IPS-NIHi11 (cell line): ENCODE measurements at regions not wholly inside any gene's neighbourhood (a gene's known extent, or its start where the extent isn't known, plus 50 kb on each side); places are given as distances from the start of the nearest gene placed in this dataset.

Experiments used
- DNase-seq: peaks from one replicate; pipeline ENCODE4 v3.0.0; 2012; ENCODE audit warnings: mixed read lengths, low spot score

DNA sequence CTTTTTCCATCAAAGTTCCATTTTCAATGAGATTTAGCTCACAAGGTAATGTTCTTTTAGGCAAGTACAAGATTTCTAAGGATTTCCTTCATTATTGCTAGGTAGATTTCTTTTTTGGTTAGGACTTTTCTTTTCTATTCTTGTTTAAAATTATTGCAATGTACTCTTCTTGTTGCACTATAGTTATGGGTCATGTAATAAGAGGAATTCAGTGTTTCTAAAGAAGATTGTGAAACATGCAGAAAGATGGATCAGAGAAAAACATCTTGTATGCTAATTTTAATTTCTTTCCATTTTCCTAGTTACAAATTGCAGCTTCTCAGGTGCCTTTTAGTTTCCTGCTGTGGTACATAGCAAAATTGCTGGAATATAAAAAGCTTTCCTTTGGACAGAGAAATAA lies 56.1 kb downstream of the BTG1 start:
- DNase-seq, result no peak

DNA sequence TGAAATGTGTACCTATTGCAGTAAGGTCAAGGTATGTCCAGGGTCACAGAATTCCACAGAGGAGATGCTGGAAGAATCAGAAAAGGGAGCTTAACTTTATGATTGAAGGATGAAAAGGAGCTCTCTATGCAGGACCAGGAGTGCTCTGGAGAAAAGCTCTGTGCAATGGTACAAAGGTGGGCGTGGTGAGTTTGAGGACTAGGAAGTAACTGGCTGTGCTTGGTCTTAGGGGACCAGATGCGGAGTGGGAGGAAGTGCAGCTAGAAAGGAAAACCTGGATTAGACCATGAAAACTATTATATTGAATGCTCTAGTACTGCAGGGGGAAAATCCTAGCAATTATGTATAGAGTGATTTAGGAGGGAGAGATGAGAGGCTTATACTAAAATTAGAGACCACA lies 56.8 kb downstream of the BTG1 start:
- no peak for DNase-seq

DNA sequence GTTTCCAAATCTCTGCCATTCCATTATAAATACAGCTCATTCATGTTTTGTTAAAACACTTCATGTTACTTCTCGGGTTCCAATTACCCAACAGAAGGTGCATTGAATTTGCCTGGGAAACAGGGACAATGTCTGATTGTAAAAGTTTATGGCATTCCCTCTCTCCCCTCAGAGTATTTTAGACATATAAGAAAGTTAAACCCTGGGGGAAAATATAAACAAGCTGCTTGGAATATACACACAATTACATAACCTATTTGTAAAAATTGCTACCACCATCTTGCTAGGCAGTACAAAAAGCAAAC lies 60.0 kb downstream of the BTG1 start:
- no peak for DNase-seq

DNA sequence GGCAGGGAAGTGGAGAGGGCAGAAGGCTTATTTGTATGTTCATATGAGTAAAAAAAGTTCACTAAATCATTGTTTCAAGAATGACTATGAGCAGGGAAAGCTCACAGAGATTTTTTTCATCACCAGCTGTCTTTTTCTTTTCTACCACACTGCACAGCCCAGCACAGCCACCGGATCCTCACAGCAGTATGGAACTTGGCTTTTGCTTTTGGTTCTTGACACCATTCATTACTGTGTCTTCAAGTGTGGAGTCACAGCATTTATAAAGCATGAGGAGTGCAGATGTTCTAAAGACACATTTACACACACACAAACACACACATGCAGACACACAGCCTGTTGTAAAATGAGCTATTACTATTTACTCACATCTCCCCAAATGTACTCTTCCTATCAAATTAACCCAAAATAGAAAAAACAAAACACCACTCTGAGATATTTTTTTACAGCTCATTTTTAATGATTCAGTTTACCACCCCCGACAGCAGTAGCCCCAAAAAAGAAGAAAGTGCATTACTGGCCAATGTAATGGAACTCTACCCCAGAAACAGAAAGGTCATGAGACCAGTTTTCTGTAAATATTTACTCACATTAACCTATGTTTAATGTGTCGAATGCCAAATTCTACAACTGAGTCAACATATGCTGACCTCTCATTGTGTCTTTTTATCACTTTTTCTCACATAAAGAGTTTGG lies 60.5 kb downstream of the BTG1 start:
- no peak for DNase-seq

DNA sequence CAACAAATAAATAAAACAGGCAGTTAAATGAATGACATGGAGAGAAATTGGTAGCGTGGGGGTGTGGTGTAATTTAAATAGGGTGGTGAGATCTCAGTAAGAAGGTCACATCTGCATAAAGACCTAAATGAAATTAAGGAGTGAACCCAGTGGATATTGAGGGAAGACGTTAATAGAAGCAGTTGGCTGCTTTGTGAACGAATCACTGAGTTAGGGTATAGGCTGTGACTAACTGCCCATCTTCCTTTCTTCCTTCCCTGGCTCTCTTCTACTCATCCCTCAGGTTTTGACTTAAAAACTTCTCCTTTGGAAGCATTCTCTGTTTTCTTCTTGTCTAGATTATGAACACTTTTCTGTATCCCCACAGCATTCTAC lies 64.7 kb downstream of the BTG1 start:
- no peak for DNase-seq

DNA sequence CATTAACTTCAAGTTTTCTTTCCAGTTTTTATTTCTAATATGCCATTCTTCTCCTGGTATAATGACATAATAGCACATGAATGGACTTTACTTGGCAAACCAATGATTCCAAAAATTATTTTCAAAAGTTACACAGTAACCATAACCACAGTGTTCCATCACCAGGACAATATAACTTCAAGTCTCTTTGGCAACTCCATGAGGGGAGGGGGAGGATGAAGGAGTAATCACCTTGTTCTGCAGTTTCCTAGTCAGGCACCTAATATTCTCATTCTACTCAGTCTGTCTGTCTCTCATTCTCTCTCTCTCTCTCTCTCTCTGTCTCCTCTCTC lies 66.6 kb downstream of the BTG1 start:
- no peak for DNase-seq

DNA sequence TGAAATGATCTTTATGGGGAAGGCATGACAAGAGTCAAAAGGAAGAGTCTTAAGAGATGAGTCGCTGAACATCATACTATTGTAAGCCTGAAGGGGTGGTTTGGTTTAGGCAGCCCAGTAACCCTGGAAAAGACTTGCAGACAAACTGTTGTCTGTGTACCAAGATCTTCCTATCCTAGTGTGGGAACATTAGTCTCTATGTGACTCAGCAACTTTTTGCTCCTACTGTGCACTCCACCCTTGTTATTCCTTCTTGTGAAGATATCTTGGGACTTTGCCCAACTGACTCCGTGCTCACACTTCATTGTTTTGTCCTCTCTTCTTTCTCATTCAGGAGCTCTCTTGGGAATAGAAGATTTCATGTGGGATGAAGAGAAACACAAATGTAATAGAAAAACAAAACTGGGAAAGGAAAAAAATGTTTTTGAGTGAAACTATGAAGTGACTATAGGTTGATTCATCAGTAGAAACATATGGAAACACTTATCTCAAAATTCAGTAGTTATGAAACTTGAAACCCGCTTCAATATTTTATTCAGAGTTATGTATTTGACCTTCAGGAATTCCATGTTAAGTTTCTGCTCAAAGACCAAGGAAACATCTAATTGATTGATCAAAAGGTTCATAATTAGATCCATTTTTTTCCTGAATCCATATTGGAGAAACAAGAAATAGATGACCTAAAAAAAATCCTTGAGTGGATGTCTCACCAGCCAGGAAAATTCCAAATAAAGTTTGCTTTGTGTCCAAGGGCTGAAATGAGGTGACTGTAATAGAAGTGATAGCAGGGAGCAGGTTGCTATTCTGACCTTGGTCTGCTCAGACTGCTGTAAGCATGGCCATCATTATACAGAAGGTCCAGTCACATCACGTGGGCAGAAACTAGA lies 67.2 kb downstream of the BTG1 start:
- no peak for DNase-seq

DNA sequence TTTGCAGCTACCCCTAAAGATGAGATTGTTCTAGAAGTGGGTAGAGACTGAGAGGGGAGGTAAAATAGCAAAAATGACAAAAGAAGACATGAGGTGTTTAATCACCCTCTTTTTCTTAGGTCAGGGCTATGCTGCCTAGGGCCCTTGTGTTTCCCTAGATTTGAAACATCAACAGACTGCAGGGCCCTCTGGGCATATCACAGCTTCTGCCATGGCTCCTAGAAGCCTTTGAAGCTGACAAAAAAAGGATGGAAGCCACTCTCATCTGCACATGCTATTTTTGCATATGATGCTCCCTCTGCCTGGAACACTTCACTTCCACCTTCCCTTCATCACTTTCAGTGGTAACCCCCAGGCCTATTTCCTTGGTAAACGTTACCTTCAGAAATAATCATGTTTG lies 68.1 kb downstream of the BTG1 start:
- no peak for DNase-seq

DNA sequence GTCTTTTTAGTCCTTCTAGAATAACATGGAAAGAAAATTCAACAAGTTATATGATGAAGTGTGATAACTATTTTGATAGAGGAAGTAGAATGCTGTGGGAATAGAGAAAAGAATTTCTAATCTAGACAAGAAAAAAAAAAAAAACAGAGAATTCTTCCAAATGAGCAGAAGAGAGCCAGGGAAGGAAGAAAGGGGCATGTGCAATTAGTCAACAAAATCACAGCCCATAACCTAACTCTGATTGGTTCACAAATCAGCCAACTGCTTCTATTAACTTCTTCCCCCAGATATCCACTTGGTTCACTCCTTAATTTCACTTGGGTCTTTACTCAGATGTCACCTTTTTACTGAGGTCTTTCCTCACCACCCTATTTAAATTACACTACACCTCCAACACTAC lies 69.5 kb downstream of the BTG1 start:
- DNase-seq, result no peak

DNA sequence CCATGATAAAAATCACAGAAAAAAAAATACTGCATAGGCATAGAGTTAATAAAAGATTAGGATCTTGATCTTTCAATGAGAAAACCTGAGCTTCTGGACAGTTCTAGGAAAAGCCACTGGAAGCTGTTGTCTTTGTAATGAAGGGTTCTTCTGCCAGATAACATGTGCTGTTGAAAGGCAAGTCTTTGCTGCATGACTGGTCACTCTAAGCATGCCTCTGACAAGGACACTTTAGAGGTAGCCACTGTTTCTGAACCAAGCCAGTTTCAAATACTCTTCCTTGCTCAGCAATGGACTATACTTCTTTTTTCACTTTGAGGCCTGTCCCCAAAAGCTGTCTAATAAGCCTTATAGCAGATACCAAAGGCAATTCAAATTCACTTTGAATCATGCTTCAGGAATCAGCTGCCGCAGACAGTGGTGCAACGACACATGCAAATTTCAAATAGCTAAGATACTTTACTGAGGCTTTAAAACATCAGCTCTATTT lies 70.2 kb downstream of the BTG1 start:
- DNase-seq, result no peak

DNA sequence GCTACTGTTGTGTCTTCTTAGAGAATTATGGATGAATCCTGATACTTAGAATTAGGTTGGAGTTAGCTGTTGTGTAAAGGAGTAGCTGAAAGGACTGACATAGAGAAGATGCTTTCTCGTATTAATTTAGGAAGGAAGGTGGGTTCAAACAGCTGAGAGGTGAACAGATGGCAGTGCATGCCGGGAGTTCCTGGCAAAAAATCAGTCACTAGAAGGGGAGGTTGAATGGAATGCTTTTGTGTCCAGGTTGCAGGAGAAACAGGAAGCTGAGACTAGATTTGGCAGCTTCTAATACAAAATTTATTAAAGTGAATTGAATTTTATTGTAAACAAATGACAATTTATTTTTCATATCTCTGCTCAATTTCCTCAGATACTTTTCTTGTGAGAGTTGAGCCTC lies 70.8 kb downstream of the BTG1 start:
- no peak for DNase-seq

DNA sequence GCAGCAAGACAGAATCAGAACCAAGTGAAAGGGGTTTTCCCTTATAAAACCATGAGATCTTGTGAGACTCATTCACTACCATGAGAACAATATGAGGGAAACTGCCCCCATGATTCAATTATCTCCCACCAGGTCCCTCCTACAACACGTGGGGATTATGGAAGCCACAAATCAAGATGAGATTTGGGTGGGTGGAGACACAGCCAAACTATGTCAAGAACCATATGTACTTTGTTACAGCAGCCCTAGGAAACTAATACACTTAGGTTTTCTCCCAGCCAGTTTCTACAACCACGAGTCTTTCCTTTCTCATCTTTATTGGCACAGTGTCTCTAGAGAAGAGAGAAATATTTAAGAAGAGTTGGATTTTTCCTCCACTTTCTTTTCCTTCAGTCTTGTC lies 72.6 kb downstream of the BTG1 start:
- DNase-seq, result no peak

DNA sequence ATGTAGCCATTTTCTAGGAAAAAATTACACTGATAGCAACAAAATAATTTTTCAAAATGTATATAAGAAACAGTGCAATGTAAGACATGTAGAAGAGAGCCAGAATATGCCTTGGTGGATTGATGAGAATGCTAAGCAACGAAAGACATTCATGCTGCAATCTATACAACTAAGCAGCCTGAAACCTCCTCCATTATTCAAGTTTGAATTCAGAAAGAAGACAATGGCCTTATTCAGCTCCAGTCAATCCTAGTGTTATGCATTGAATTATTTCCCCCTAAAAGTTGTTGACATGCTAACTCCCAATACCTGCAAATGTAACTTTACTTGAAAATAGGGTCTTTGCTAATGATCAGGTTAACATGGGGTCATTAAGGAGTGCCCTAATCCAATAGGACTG lies 73.5 kb downstream of the BTG1 start:
- DNase-seq, result no peak

DNA sequence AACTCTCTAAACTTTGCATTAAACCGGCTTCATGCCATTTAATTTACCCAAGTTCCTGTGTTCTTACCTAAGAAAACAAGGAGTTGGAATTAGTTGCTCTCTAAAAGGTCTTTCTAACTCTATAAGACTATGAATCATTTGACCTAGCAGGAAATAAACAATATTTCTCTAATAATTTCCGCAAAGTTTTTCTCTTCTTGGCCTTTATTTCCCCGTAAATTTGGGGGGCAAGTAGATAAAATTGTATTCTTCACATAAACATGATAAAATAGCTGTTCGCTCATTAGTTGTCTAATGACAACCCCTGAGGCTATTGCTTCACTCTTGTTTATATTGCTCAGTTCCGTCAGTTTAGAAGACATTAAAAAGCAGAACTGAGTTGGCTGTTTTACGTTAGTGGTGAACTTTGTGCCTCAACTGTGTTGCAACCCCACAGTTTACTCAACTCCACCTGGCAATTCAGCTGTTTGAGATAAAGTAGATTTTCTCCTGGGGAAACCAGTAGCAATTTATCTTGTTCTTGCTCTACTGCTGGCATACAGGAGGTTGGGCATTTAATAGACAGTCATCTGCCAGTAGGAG lies 74.7 kb downstream of the BTG1 start:
- no peak for DNase-seq

DNA sequence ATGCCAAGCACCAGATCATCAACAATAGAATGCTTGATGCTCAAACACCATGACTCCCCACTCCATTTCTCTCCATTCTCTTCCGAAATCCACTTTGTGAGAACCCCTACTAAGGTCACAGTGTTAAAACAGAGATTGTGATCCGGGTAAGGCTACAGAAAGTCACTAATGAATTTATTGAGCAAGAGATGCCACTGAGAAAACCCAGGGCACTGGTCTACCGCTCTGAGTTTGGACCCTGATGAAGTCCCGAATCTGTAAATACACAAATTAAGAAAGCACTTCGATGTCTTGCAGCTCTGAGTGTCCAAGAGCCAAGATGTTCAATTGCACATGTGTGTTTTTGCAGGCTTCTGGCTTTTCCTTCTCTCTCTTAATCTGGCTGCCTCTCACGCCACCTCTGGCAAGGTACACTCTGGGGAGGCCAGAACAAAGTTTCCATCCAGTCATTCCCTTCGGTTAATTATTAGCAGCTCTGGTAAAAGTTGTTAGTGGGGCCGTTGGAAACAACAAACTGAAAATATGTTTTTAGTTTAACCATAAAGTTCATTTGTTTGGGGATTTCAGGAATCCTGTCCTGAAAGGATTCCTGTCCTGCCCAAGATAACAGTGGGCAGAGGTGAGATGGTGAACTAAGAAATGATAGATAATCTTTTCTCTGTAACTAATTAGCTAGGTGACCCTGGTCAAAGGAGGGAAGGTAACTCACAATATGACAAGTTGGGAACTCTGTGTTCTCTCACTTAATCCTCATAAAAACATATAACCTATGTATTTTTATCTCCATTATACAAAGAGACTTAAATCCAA lies 75.4 kb downstream of the BTG1 start:
- no peak for DNase-seq

DNA sequence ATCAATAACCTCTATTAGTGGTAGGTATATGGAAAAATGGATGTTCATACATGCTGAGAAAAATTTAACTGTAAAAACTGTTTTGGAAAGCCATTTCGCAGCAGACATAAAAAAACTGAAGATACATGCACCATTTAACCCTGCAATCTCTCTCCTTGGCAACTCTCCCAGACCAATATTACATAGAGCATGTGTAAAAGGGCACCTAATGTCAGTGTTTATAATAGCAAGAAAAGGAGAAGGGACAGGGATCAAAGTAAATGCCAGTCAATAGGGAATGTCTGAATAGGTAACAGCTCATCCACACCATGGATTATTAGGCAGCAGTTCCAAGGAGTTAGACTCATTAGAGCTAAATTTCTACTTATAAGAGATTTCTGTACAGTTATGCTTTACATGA lies 77.2 kb downstream of the BTG1 start:
- DNase-seq, result no peak

DNA sequence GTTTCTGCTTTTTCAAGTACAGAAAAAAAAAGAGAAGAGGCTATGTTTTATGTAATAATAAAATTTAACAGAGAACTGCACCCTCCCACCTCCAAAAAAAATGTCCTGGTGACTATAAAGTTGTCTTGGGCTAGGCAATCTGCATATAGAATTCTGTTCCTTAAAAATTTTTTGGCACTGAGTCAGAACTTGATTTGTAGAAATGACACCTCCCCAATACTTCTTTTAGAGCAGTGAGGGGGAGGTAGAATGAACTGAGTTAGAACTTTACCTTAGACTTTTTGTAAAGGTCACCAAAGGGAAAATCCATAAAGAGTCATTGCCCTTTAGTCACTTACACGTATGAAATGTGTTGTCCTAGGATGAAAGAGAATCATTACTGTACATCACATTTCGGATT lies 80.0 kb downstream of the BTG1 start:
- DNase-seq, result no peak

DNA sequence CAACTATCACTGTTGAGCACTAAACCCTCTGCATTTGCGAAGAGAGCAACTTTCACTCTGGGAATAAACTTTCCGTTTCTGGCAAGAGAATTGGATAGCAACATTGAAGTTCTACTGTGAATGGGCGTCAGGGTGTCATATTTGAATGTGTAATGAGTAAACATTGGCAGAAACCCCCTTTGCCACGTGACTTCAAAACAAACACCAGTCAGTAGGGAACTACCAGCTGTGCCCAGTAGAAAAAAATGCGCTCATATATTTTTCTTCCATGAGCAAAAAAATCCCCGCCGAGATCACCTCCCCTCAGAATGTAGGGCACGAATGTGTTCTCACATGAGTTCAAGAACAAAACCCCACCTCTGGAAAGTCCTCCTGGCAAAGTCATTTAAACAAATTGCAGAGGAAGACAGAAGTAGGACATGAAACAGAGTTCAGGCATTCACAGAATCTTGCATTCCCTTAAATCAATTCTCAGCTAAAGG lies 80.6 kb downstream of the BTG1 start:
- no peak for DNase-seq

DNA sequence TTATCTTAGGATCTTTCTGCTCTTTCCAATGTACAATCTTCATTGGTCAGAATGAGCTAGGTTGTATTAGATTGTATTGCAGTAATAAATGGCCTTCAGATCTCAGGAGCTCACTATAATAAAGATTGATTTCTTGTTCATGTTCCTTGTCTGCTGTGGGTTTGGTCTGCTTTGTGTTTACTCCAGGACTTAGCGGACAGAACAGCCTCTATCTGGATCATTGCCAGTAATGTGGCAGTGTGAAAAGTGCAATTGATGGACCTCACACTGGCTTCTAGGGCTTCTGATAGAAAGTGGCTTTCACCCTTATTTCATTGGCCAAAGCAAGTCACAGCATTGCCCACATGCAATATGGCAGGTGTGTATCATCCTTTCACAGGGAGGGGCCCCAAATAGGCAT lies 81.2 kb downstream of the BTG1 start:
- no peak for DNase-seq

DNA sequence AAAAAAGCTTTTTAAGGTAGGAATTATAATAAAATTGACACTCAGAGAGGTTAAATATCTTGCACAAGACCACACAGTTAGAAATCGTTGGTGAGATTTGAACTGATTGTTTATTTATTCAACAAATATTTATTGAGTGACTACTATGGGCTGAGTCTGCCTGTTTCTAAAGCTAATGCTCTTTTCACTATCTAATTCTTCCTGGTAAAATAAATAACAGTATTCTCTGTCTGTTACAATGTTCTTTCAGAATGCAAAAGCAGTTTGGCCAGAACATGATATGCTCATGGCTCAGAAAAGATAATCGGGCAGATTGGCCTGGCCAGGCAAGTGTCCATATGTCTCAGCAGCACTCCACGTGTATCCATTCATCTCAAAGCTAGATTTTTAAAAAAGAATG lies 82.0 kb downstream of the BTG1 start:
- no peak for DNase-seq

DNA sequence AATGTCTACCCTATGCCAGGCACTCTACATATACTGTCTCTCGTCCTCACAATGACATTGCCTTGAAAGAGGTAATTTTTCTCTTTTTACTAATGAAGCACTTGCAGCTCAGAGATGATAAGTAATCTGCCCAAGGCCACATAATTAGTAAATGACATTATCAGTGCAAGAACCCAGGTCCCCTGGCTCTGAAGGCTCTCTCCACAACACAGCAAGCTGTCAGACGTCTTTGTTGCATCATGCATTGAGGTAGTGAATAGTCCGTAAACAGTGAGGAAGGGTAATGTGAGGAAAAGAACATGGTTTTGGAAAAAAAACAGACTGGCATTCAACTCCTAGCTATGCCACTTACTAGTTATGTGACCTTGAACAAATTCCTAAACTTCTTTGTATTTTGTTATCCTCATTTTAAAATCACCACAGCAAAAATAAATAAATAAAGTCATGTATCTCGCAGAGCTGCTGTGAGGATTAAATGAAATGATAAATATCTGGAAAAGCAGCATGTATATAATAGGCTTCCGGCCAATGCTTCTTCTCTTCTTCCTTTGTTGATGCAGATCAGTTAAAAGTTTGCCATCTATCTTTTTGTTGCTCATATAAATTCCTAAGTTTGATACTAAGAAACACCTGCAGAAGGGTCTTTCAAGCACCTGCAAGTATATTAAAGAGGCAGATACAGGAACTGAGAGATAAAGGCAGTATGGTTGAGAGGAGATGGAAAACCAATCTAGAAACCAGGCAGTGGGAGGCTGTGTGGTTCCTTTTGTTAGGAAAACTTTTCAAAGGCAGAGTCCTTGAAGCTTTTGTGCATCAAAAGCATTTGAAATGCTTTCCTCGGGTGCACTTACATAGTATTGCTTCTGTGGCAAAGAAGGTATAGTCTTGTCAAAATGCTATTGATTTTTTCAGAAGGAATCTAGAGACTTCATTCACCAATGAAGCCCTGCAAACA lies 82.8 kb downstream of the BTG1 start:
- DNase-seq, result no peak
